Glomerular endothelial cell (primary cell): ENCODE measurements at regions not wholly inside any gene's neighbourhood (a gene's known extent, or its start where the extent isn't known, plus 50 kb on each side); places are given as distances from the start of the nearest gene placed in this dataset.
A peak's percentile ranks its signal among the peaks of the same experiment; 100 is the strongest.

Source experiments
- DNase-seq: peaks from one replicate; pipeline ENCODE4 v3.0.0-alpha.2; 2011; ENCODE audit warnings: low read depth, low spot score; ENCODE audit errors: extremely low read depth

DNA sequence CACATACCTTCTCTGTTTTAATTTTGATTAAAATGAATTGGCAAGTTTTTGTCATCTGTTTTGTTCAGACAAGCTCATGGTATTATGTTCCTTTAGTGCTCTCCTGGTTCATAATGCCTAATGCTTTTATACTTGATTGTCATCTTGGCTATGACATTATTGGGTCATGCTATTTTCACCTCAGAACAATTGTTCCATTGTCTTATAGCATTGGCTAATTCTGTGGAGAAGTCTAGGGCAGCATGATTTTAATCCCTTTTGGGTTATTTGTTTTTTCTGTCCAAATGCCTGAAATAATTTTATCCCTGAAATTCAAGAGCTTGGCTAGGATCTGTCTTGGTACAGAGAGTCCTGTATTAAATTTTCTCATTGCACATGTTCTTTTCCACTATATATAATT is 83.8 kb upstream of the CCDC85A start:
- no peak for DNase-seq

DNA sequence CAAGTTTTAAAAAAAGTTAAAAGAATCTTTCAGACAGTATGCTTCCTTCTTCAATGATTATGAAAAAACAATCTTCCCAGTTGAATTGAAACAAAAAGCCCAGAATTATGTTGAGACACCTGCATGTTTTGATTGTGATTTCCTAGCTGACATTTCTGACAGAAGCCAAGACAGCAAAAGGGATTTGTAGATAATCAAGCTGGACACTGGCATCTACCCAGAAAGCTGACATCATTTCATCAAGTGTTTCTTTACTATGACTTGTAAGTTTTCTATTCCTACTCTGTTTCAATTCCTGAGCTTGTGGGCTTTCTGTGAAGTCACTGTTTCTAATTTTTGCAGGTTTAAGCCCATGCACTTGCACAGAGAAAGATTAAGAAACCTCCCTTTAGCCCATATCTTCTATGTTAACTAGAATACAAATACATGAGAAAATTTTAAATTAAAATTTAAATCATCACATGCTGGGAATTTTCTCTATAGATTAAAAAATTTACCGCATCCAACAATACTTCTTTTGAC is 82.9 kb upstream of the CCDC85A start:
- no peak for DNase-seq

DNA sequence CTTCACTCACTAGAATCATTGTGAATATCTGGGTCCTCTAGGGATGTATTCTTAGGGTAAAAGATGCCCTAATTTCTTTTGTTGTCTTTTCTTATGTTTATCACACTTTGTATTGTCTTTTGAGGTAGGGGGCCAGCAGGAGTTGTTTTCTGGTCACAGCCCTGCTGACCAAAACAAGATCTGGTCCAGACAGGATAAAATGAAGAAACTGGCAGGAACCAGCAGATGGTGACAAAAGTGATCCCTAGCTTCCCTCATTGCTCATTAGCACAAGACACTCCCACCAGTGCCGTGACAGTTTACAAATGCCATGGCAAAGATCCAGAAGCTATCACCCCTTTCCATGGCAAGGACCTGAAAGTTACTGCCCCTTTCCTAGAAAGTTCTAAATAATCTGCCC is 81.7 kb upstream of the CCDC85A start:
- no peak for DNase-seq

DNA sequence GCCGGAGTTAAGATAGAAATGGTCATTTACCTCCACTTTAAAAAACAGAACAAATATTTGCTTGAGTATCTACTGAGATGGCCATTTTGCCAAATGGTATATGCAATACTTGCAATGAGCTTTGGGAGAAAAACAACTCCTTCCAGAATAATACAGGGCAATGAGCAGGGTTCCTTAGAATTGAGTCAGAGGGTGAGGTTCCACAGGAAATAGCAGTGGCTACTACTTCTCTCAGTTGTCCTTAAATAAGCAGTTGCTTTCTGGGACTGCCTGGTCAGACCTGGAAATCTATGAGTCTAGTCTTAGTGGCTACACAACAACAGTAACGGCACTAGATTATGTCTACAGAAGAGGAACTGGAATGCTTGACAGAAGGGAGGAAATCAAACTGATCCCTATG is 80.9 kb upstream of the CCDC85A start:
- no peak for DNase-seq

DNA sequence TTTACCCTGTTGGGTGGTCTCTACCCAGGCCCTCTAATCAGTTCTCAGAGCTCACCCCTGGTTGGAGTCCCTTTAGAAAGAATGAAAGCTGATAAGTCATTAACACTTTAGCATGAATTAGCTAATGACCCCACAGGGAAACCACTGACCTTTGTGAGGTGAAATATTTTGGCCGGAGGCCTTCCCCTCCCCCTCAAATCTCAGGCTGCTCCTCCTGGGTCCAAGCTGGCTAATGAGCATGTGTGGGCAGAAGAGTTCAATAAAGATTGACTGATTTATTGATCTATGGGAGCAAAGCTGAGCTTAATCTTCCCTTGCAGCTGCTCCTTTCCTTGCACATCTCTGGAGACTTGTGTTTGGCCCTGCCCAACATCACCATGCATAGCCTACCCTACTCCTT is 78.8 kb upstream of the CCDC85A start:
- no peak for DNase-seq

DNA sequence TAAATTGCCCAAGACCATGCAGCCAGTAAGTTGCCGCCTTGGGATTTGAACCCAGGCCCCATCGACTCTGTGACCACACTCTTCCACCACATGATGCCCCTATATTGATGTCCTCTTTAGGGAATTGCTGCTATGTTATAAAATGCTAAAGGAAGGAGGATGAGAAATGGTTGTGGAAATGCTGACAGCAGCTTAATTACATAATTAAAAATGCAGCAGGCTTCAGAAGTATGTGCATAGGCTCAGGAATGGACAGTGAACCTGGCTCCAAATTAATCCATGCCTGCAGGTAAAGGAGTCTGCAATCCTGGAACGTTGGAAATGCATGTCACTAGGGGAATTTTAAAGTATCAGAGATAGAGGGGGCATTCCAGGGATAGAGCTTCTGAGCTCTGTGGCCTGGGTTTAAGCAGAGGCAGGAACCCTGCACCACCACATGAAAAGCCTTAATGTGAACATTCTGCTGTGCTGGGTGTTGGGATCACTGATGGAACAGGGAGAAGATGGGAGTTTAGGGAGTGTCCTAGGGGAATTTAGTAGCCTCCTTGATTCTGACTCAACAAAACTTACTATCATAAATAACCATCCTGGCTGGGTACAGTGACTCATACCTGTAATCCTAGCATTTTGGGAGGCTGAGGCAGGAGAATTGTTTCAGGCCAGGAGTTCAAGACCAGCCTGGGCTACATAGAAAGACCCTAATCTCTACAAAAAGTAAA is 76.1 kb upstream of the CCDC85A start:
- no peak for DNase-seq

DNA sequence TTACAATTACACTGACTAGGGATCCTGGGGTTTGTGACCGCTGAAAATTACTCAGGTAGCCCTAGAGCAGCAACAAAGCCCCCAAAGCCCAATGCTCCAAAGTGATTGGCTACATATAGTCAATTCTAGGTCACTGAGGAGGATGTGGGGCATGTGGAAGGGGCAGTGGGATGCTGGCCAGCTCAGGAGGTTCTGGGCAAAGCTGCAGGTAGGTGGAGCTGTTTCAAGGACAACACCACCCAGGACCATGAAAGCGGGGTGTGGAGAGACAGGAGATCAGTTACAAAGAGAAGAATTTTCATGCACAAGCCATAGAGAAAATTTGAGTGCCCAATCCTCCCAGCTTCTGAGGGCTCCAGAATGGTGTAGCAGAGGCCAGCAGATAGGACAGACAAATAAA is 75.0 kb upstream of the CCDC85A start:
- no peak for DNase-seq

DNA sequence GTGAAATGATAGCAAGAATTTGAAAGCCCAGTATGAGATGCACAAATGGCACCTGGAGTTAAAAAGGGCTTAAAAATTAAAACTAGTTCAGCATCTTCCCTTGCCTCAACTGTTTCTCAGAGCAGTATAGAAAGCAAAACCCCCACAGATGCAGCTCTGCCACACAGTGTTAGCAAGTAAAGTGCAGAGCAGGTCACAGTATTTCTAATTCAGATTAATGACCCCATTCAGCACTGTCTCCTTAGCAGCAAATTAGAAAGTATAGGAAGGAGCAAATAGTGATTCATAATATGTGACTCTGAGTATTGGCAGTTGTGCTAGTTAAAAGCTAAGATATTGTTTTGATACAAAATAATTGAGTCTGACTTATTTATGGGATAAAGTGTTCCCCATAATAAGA is 73.8 kb upstream of the CCDC85A start:
- no peak for DNase-seq

DNA sequence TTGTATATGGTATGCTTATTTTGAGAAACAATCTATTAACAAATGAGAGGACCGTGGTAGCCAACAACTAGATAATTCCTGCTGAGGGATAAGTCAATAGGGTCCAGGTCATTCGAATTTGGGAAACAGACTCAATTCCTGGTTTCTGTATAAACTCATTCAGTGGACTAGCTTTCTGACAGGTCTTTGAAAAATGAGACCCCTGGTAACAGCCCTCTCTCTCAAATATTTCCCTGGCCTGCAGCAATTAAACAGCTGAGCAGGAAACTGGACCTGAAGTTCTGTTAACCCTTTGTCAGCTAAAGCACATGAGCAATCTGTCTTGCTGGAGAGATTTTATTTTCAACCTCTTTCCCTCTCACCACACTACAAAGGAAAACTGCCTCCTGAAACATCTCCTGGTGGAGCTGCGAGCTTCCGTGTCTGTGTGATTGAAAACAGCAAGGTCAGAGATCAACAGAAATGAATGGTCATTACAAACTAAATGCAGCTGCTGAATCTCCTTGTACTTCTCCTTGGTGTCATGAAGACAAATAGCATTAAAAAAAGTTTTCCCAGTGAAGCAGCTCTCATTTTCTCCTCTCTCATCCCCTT is 70.3 kb upstream of the CCDC85A start:
- no peak for DNase-seq

DNA sequence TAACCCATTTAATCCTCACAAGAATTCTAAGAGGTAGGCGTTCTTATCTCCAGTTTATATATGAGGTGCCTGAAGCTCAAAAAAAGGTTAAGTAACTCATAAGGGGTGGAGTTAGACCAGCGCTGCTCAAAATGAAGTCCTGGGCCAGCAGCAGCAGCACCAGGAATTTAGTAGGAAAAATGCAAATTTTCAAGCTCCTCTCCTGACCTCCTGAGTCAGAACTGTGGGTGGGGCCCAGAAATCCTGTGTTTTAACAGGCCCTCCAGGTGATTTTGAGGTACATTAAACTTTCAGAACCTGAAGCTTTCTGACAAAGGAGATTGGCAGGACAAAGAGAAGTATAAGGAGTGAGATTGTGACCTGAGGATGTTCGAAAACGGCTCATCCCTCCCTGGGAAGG is 66.0 kb upstream of the CCDC85A start:
- DNase-seq = no peak

DNA sequence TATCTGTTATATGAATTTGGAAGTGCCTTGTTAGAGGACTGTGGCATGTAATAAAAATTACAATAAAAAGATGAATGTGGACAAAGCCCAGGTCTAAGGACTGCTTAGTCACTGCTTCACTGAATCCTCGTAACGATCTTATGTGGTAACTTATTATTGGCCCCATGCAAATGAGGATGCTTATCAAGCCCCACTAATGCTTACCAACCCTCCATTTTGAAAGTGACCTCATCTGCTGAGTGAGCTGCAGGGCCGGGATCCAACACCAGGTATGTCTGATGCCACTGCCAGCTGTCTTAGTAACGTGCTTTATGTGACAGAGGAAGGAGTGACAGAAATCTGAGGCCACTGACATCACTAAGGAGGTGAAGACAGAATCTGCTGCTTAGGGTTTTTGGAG is 65.3 kb upstream of the CCDC85A start:
- no peak for DNase-seq

DNA sequence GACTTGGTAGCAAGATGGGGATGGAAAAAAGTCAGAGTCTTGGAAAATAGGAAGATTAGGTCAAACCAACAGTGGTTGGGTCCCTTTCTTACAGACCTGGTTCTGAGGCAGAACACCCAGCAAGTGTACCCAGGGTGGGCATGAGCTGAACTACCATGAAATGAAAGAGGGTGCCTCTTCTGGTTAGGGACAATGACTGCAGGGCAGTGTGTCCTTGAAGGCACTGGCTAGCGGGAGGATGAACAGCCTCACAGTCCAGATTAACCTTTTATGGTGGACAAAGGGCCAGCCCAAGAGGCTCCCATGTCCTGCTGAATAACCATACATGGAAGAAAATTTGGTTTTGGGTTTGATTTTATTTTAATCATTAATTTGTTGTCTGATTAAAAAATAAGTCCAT is 61.8 kb upstream of the CCDC85A start:
- DNase-seq = no peak

DNA sequence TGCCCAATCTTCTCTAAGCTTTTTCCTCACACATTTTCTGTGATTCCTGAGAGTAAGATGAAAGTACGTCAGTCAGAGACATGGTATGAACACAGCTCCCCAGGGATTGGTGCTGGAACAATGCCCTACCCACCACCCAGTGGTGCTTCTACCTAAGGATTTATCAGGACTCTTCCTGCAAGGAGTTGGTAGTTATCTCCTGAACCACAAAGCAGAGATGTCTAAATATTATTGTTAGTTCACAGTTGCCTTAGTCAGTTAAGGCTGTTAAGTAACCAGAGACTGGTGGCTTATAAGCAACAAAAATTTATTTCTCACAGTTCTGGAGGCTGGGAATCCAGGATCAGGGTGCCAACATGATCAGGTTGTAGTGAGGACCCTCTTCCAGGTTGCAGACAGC is 60.3 kb upstream of the CCDC85A start:
- no peak for DNase-seq

DNA sequence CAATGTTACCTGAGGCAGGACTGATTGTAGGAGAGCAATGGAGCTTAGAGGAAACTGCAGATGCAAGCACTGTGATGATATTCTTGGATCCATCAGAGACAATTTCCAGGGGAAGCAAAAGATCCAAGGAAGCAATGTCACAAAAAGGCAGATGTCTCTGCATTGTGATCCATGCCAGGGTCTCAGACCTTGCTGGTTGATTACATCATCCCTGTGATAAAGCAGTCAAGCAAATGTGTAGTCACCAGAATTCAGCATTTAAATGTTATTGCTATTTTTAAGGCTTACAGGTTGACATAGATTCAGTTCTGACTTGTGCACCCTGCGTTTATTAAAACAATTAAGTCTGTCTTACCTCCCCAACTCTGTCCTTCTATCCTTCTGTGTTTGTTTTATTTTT is 56.8 kb upstream of the CCDC85A start:
- no peak for DNase-seq

DNA sequence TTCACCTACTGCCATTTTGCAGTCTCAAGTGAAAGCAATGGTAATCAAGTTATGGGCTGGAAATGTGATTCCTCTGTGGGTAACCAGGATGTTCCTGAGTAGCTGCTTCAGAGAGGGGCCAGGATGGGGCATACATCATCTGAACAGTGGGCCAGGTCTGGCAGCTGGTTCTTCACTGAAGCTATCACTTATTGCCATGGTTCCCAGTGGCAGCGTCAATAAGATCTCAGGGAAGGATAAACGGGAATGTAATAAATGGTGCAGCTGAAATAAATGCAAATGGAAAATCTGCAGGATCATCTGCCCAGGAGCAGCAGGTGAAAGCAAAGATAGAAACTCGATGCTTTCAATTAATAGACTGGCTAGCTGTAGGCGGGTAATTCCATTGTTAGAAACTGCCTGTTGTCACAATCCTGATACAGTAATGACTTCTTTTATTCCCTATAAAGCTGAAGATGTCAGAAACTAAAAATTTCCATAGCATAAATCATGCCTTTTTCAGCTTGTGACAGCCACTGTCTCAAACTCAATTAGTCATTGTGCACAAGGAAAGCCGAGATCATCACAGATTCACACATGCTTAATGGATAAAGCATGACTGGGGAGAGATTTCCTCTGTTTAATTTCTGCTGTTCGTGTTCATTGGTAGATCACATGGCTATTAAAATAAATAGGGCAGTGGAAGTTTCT is 56.2 kb upstream of the CCDC85A start:
- DNase-seq = no peak

DNA sequence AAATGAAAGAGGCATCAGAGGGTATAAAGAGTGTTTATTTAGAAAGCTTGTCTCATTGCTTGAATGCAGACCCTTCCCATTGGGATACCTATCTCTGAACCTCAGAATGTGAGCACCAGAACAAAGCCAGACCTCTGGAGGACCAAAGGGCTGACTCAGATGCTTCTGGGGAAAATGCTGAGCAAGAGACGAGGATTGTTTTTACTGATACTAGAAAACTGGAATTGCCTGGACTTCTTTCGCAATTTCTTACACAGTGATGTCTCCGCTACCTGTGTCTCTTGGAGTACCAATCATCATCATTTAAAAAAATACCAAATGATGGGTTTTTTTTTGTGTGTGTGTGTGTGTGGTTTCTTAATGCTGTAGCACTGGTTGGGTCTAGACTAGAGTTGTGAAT is 55.6 kb upstream of the CCDC85A start:
- DNase-seq = no peak

DNA sequence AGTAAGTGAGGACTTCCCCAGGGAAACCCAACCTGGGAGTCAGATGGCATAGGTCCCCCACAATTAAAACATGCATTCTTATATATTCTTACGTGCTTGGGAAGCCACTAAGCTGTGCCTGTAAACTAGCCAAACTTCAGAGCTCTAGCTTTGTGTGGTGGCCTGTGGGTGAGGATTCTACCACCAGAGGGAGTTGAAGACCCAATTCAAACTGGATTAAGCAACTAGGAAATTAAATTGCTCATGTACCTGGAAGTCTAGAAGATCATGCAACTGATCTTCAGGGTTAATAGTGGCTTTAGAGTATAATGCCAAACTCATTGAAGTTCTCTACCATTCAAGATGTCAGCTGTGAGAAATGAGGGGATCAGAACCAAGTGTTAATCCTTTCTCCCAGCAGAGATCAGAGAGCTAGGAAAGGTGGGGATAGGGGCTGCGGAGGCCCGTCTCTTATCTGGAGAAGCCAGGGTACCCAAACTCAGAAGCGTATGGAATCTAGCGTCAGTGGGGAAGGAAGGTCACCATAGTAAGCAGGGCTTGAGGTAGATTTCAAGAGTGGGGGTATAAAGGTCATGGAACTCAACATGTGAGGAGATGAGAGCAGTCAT is 53.2 kb upstream of the CCDC85A start:
- peak; percentile 41 for DNase-seq

DNA sequence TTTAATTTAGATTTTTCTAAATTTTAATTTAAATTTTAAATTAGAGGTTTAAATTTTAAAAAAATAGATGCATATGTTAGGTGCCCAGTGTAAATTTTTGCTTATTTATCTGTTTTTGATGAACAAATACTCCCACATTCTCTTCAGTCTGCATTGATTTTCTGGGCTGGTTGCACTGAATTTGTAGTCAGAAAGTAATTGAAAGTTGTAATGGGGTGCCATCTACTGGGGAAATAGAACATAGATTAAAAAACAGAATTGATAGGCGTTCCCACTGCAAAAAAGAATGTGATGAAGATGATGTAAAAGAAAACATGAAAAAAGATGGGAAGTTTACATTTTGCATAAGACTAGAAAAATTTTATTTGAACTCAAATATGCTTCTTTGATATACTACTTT is 51.7 kb upstream of the CCDC85A start:
- peak; percentile 60 for DNase-seq

DNA sequence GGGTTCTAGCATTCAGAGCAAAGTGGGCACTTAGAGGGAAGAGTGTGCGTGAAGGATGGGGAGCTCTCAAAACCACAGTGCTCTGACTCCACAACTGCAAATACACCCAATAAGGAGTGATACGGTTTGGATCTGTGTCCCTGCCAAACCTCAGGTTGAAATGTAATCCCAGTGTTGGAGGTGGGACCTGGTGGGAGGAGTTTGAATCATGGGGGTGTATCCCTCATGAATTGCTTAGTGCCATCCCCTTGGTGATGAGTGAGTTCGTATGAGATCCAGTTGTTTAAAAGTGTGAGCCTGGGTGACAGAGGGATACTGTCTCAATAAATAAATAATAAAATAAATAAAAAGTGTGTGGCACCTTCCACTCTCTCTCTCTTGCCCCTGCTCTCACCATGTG is 50.3 kb upstream of the CCDC85A start:
- no peak for DNase-seq

DNA sequence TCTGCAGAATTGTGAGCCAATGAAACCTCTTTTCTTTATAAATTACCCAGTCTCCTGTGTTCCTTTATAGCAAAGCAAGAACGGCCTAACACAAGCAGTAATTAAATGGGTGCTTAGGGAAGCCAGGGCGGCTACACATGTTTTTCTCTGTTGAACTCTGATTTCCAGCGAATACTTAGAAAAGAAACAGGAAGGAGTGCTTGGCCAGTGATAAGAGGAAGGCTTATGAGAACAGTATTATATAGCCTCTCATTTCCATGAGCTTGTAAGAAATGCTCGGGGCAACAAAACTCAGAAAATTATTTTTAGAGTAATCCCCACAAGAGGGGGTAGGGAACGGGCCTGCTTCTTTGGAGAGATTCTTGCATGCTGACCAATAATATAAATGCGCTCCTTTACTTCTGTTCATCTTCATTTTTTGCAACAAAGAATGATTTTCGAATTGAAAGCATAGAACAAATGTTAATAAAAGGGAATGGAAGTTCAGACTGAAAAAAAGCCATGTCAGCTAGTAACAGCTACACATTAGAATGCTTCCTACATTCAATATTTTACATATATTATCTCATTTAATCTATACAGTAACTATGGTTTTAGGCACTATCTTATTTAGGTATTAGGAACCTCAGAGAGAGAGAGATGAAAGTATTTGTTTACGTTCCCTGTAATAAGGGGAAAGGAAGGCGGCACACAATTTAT is 49.7 kb upstream of the CCDC85A start:
- peak; percentile 33 for DNase-seq
